ENCODE measurements at regions not wholly inside any gene's neighbourhood (a gene's known extent, or its start where the extent isn't known, plus 50 kb on each side); places are given as distances from the start of the nearest gene placed in this dataset.
A peak's percentile ranks its signal among the peaks of the same experiment; 100 is the strongest.

GRCh38 chr5:73370640-73371583 is 77.7 kb downstream of the FOXD1 start:
- TF ChIP-seq, protein P1, sequence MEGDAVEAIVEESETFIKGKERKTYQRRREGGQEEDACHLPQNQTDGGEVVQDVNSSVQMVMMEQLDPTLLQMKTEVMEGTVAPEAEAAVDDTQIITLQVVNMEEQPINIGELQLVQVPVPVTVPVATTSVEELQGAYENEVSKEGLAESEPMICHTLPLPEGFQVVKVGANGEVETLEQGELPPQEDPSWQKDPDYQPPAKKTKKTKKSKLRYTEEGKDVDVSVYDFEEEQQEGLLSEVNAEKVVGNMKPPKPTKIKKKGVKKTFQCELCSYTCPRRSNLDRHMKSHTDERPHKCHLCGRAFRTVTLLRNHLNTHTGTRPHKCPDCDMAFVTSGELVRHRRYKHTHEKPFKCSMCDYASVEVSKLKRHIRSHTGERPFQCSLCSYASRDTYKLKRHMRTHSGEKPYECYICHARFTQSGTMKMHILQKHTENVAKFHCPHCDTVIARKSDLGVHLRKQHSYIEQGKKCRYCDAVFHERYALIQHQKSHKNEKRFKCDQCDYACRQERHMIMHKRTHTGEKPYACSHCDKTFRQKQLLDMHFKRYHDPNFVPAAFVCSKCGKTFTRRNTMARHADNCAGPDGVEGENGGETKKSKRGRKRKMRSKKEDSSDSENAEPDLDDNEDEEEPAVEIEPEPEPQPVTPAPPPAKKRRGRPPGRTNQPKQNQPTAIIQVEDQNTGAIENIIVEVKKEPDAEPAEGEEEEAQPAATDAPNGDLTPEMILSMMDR (IDR thresholded peaks at IDR 0.05; ENCODE audit: extremely low read depth, low read depth, low read length), result no peak
- H3K79me2 ChIP-seq (ENCODE audit: insufficient read depth, low read length), result no peaks in the 10 kb centered on the region
- H3K4me2 ChIP-seq (ENCODE audit: insufficient read depth, low read length), result peak overlapping the region; percentile 65
- no peaks in the 10 kb centered on the region for H3K36me3 ChIP-seq (ENCODE audit: insufficient read depth, low read length)
- no peaks in the 10 kb centered on the region for H3K27me3 ChIP-seq (ENCODE audit: insufficient read depth, low read length)
- H3K4me3 ChIP-seq (ENCODE audit: insufficient read depth, low read length), result peak overlapping the region; percentile 22
- H2AFZ ChIP-seq (ENCODE audit: low read length), result no peak overlapping the region
- H3K27ac ChIP-seq (ENCODE audit: low read depth, low read length), result peak overlapping the region; percentile 80
- no peaks in the 10 kb centered on the region for H3K9me3 ChIP-seq (ENCODE audit: low read depth, low read length)
- peak; percentile 87 for DNase-seq (ENCODE audit: insufficient read length, low spot score, missing footprints)
- H4K20me1 ChIP-seq (ENCODE audit: insufficient read depth, low read length), result no peaks in the 10 kb centered on the region
- peaks cover 57% of the 10 kb centered on the region for H3K4me1 ChIP-seq (ENCODE audit: insufficient read depth, low read length)

DNA sequence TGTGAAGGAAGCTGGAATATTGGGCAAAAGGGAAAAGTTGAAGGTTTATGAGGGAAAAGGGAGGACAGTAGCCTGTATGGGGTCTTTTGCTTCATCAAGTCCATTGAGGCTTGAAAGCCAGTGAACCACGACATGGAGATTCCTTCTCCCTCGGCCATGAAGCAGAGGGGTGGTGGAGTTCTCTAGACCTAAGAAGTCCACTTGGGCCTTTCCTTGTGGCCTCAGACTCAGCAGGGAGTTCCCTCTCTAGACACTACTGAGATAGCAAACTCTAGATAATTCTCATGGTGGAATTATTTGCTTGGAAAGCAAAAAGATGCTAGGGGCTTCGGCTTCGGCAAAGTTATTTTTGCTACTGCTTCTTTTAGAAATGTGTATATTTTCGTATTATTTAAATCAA is 78.5 kb downstream of the FOXD1 start:
- peak overlapping the region; percentile 26 for H2AFZ ChIP-seq (ENCODE audit: low read length)
- H4K20me1 ChIP-seq (ENCODE audit: insufficient read depth, low read length), result no peaks in the 10 kb centered on the region
- peaks cover 57% of the 10 kb centered on the region for H3K4me1 ChIP-seq (ENCODE audit: insufficient read depth, low read length)
- no peaks in the 10 kb centered on the region for H3K27me3 ChIP-seq (ENCODE audit: insufficient read depth, low read length)
- no peaks in the 10 kb centered on the region for H3K9me3 ChIP-seq (ENCODE audit: low read depth, low read length)
- H3K4me3 ChIP-seq (ENCODE audit: insufficient read depth, low read length), result no peak overlapping the region
- no peak for DNase-seq (ENCODE audit: insufficient read length, low spot score, missing footprints)
- peak overlapping the region; percentile 80 for H3K27ac ChIP-seq (ENCODE audit: low read depth, low read length)
- peak overlapping the region; percentile 65 for H3K4me2 ChIP-seq (ENCODE audit: insufficient read depth, low read length)
- TF ChIP-seq, protein P1 (IDR thresholded peaks at IDR 0.05; ENCODE audit: extremely low read depth, low read depth, low read length), result no peak
- H3K79me2 ChIP-seq (ENCODE audit: insufficient read depth, low read length), result no peaks in the 10 kb centered on the region
- H3K36me3 ChIP-seq (ENCODE audit: insufficient read depth, low read length), result no peaks in the 10 kb centered on the region

DNA sequence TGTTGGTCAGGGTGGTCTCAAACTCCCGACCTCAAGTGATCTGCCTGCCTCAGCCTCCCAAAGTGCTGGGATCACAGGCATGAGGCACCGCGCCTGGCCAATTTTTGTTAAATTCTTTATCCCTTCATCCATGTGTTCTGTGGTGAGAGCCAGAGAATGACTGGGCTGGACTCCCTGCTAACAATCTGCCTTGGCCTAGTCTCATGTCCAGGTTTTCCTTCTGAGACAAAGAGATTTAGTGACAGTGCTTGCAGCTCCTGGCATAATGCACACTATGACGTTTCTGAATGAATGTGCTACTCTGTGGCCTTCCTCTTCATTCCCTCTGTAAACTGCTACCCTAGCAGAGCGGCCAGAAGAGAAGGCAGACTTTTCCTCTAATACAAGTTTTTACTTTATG is 79.3 kb downstream of the FOXD1 start:
- no peak overlapping the region for H3K4me3 ChIP-seq (ENCODE audit: insufficient read depth, low read length)
- no peaks in the 10 kb centered on the region for H3K9me3 ChIP-seq (ENCODE audit: low read depth, low read length)
- peaks cover 57% of the 10 kb centered on the region for H3K4me1 ChIP-seq (ENCODE audit: insufficient read depth, low read length)
- TF ChIP-seq, protein P1 (IDR thresholded peaks at IDR 0.05; ENCODE audit: extremely low read depth, low read depth, low read length), result no peak
- H3K27me3 ChIP-seq (ENCODE audit: insufficient read depth, low read length), result no peaks in the 10 kb centered on the region
- no peak overlapping the region for H3K4me2 ChIP-seq (ENCODE audit: insufficient read depth, low read length)
- no peak overlapping the region for H3K27ac ChIP-seq (ENCODE audit: low read depth, low read length)
- no peaks in the 10 kb centered on the region for H3K36me3 ChIP-seq (ENCODE audit: insufficient read depth, low read length)
- no peak for DNase-seq (ENCODE audit: insufficient read length, low spot score, missing footprints)
- no peaks in the 10 kb centered on the region for H3K79me2 ChIP-seq (ENCODE audit: insufficient read depth, low read length)
- no peak overlapping the region for H2AFZ ChIP-seq (ENCODE audit: low read length)
- H4K20me1 ChIP-seq (ENCODE audit: insufficient read depth, low read length), result no peaks in the 10 kb centered on the region

- Histone ChIP-seq H4K20me1 (ENCODE audit: insufficient read depth, low read length) (no peaks in the 10 kb centered on the region), H2AFZ (ENCODE audit: low read length) (no peak overlapping the region), H3K27ac (ENCODE audit: low read depth, low read length) (no peak overlapping the region), H3K36me3 (ENCODE audit: insufficient read depth, low read length) (no peaks in the 10 kb centered on the region), H3K79me2 (ENCODE audit: insufficient read depth, low read length) (no peaks in the 10 kb centered on the region), H3K4me1 (ENCODE audit: insufficient read depth, low read length) (peaks cover 56% of the 10 kb centered on the region), H3K27me3 (ENCODE audit: insufficient read depth, low read length) (no peaks in the 10 kb centered on the region), H3K4me2 (ENCODE audit: insufficient read depth, low read length) (no peak overlapping the region), H3K9me3 (ENCODE audit: low read depth, low read length) (no peaks in the 10 kb centered on the region), H3K4me3 (ENCODE audit: insufficient read depth, low read length) (no peak overlapping the region)
- DNase-seq (ENCODE audit: insufficient read length, low spot score, missing footprints), result no peak
- TF ChIP-seq, protein P1 (IDR thresholded peaks at IDR 0.05; ENCODE audit: extremely low read depth, low read depth, low read length), result no peak
Observed at GRCh38 chr5:73367650-73368049, 80.9 kb downstream of the FOXD1 start.
